ENCODE measurements at regions not wholly inside any gene's neighbourhood (a gene's known extent, or its start where the extent isn't known, plus 50 kb on each side); places are given as distances from the start of the nearest gene placed in this dataset.
"Not testable (repeated sequence)": the region's sequence is repeated elsewhere in the genome, so short reads cannot be mapped to it uniquely, and the experiment has no call there.

GRCh38 chr16:7772722-7773121 lies 440.1 kb downstream of the RBFOX1 start:
- H3K9me3 Mint-ChIP-seq = peaks cover 9% of the 10 kb centered on the region
- no peak for TF ChIP-seq CTCF (IDR thresholded peaks at IDR 0.05)
- H3K4me3 Mint-ChIP-seq = no peak overlapping the region
- no peaks in the 10 kb centered on the region for H3K36me3 Mint-ChIP-seq (ENCODE audit: low read depth)
- no peak for ATAC-seq (ENCODE audit: low read depth)
- no peak for DNase-seq
- CTCF ChIA-PET = no interaction called here
- intact Hi-C loops (cut with micrococcal nuclease) = no loop called here
- H3K27ac Mint-ChIP-seq = no peak overlapping the region
- no peaks in the 10 kb centered on the region for H3K4me1 Mint-ChIP-seq
- POLR2A ChIA-PET = no interaction called here
- H3K27me3 Mint-ChIP-seq = no peaks in the 10 kb centered on the region

- H3K27ac Mint-ChIP-seq; H3K9me3 Mint-ChIP-seq; H3K4me3 Mint-ChIP-seq; DNase-seq; ATAC-seq (ENCODE audit: low read depth); H3K4me1 Mint-ChIP-seq; intact Hi-C loops (cut with micrococcal nuclease); CTCF ChIA-PET; POLR2A ChIA-PET; H3K27me3 Mint-ChIP-seq; H3K36me3 Mint-ChIP-seq (ENCODE audit: low read depth): not testable (repeated sequence)
Measured at GRCh38 chr16:7769091-7769490, 436.4 kb downstream of the RBFOX1 start.

GRCh38 chr16:7765079-7765550 lies 432.5 kb downstream of the RBFOX1 start:
- ChIA-PET CTCF (no interaction called here), POLR2A (no interaction called here)
- TF ChIP-seq CTCF (IDR thresholded peaks at IDR 0.05) = no peak
- Mint-ChIP-seq H3K27ac (no peak overlapping the region), H3K4me3 (no peak overlapping the region), H3K27me3 (no peaks in the 10 kb centered on the region), H3K9me3 (peaks cover 7% of the 10 kb centered on the region), H3K36me3 (ENCODE audit: low read depth) (no peaks in the 10 kb centered on the region), H3K4me1 (no peaks in the 10 kb centered on the region)
- intact Hi-C loops (cut with micrococcal nuclease) = no loop called here
- ATAC-seq (ENCODE audit: low read depth) (no peak), DNase-seq (no peak)

- TF ChIP-seq CTCF (IDR thresholded peaks at IDR 0.05) = no peak
- DNase-seq (no peak), ATAC-seq (ENCODE audit: low read depth) (no peak)
- intact Hi-C loops (cut with micrococcal nuclease) = no loop called here
- Mint-ChIP-seq H3K27ac (no peak overlapping the region), H3K4me3 (no peak overlapping the region), H3K4me1 (no peaks in the 10 kb centered on the region), H3K27me3 (no peaks in the 10 kb centered on the region), H3K36me3 (ENCODE audit: low read depth) (no peaks in the 10 kb centered on the region), H3K9me3 (peaks cover 4% of the 10 kb centered on the region)
- POLR2A ChIA-PET = no interaction called here
- CTCF ChIA-PET = no interaction called here
Measured at GRCh38 chr16:7763111-7763510, 430.5 kb downstream of the RBFOX1 start.

All from activated B cell treated with CpG ODN at 0.5 μM for 24 hours (primary cell).